HG02678 (cell line): ENCODE measurements at regions not wholly inside any gene's neighbourhood (a gene's known extent, or its start where the extent isn't known, plus 50 kb on each side); places are given as distances from the start of the nearest gene placed in this dataset.
"Not testable (repeated sequence)": the region's sequence is repeated elsewhere in the genome, so short reads cannot be mapped to it uniquely, and the experiment has no call there.

ENCODE experiments used
- ATAC-seq: cut with Tn5 transposase; IDR thresholded peaks from one replicate; pipeline ENCODE4 v1.9.1; 2021; ENCODE audit warnings: mild to moderate bottlenecking, moderate library complexity; ENCODE audit not compliant: unreplicated experiment

DNA sequence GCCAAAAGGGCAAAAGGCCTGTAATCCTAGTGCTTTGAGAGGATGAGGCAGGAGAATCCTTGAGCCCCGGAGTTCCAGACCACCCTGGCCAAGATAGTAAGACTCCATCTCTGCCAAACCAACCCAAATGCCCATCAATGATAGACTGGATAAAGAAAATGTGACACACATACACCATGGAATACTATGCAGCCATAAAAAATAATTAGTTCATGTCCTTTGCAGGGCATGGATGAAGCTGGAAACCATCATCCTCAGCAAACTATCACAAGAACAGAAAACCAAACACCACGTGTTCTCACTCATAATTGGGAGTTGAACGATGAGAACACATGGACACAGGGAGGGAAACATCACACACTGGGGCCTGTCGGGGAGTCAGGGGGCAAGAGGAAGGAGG, 161.9 kb downstream of the C16orf95 start:
- not testable (repeated sequence) for ATAC-seq

GRCh38 chr16:87156195-87156594, 161.0 kb downstream of the C16orf95 start:
- ATAC-seq: no peak

- ATAC-seq: no peak
Measured at GRCh38 chr16:87160234-87160636, 157.0 kb downstream of the C16orf95 start.

DNA sequence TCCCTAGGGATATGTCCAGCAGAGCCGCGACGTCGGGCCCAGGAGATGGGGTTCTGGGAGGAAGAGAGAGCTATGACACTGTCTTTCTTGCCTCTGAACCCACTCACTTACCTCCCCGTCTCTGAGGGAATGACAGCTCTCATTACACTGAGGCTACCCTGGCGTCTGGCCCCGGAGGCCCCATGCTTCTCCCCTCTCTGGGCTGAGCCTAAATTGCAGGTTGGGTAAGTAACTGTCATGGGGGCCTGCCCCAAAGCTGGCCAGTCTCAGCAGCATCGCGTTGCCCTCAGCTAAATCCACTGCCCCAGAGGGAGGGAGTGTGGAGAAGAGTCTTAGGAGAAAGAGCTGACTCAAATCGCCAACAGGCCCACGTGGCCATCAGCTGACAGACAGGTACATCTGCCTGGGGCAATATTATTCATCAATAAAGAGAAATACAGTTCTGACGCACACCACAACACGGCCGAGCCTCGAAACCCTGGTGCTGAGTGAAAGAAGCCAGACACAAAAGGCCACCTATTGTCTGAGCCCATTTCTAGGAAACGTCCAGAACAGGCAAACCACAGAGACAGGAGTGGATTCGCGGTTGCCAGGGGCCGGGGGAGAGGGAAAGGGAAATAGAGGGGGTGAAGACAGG, 156.4 kb downstream of the C16orf95 start:
- ATAC-seq: no peak

DNA sequence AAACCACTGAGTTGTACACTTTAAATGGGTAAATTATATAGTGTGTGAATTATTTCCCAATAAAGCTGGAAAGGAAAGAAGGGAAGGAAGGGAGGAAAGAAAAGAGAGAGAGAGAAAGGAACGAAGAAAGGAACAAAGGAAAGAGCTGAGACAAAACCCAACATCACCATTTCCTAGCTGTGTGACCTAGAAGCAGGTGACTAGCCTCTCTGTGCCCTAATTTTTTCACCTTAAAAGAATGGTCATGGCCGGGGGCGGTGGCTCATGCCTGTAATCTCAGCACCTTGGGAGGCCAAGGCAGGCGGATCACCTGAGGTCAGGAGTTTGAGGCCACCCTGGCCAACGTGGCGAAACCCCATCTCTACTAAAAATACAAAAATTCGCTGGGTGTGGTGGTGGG, 155.8 kb downstream of the C16orf95 start:
- not testable (repeated sequence) for ATAC-seq

DNA sequence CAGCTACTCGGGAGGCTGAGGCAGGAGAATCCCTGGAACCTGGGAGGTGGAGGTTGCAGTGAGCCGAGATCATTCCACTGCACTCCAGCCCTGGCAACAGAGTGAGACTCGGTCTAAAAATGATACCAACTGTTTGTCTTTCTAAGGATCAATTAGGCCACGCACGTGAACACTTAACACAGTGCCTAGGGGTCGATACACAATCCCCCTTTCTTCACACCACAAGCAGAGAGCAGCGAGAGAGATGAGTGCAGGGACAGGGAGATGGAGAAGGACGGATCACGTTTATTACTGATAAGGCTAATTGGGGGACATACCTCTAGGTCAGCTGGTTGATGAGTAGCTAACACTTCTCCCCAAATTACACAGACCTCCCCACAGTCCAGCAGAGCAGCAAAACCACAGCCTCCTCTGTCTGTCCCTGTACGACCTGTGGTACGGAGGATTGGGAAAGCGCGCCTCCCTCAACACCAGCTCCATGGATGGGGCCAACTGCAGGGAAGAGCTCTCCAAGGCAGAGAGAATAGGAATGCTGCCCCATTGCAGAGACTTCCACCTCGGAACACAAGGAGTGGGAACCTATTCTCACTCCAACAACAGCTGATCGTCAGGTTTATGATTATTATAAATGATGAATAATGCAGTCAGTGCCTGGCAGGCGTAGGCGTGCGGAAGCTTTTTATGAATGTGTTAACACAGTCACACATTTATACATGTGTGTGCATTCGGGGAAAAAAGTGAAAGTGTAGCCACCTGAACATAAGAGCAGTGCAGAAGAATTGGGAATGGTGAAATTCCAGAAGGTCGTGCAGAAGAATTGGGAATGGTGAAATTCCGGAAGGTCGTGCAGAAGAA, 155.1 kb downstream of the C16orf95 start:
- ATAC-seq: no peak

- not testable (repeated sequence) for ATAC-seq
Measured at GRCh38 chr16:87162799-87163198, 154.4 kb downstream of the C16orf95 start.

- no peak for ATAC-seq
Measured at GRCh38 chr16:87163637-87164036, 153.6 kb downstream of the C16orf95 start.

DNA sequence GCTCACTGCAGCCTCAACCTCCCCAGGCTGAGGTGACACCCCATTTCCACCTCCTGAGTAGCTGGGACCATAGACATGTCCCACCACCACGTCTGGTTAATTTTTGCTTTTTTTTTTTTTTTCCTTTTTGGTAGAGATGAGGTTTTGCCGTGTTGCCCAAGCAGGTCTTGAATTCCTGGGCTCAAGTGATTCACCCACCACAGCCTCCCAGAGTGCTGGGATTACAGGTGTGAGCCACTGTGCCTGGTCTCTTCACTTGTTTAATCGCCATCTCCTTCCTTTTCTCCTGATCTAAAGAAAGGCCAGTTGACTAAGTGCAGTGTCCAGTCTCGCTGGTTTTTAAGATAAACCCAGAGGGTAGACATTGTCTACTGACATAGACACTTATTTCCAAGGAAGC, 152.0 kb downstream of the C16orf95 start:
- no peak for ATAC-seq

GRCh38 chr16:87165885-87166284, 151.3 kb downstream of the C16orf95 start:
- no peak for ATAC-seq

DNA sequence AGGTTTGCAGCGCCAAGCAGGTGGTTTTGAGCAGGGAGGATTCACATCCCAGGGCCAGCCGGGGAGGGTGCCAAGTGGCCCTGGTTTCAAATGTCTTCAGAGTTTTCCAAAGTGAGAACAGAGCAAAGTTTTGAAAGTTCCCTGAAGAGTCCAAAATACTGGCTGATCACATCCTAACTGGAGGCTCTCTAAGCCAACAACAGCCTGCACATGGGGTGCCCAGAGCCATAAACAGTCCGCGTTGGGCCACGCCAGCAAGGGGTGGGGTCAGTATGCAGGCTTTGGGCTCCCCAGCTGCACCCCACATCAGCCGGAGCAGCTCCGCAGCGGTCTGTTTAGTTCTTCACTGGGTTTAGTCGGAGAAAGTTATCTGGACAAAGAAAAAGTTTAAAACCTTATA, 150.9 kb downstream of the C16orf95 start:
- no peak for ATAC-seq

DNA sequence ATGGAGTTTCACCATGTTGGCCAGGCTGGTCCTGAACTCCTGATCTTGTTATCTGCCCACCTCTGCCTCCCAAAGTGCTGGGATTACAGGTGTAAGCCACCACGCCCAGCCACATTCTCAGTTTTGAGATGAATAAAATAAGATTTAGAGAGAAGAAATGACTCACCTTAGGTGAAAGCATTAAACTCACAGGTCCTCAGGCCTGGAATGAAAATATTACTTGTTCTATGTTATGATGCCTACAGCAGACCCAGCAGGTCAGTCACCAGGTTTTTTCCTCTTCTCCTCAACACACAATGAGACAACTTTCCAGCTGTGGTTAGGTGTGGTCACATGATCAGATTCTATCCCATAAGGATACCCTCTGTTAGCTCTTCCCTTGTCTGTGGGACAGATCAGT, 150.3 kb downstream of the C16orf95 start:
- no peak for ATAC-seq

DNA sequence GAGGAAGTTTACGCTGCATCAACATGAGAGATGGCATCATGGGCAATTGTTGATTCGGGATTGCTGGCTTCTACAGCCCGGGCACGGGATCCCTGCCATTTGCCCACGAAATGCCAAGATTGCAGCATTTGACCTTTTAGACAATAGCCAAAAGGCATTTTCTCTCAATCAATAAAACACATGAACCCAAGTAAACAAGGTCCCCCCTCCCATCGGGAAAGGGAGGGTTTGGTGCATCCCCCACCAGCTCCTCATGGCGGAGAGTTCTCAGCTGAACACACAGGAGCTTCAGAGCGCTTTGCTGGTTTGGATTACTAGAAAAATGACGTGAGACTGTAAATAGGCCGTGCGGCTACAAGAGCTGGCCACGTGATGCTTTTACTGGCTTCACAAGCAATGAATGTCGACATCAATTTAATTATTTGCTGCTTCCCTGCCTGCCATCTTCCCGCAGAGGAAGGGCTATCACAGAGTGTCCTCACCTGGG, 147.6 kb downstream of the C16orf95 start:
- ATAC-seq: no peak

GRCh38 chr16:87170310-87170709, 146.9 kb downstream of the C16orf95 start:
- no peak for ATAC-seq

- no peak for ATAC-seq
Measured at GRCh38 chr16:87171723-87172122, 145.5 kb downstream of the C16orf95 start.

DNA sequence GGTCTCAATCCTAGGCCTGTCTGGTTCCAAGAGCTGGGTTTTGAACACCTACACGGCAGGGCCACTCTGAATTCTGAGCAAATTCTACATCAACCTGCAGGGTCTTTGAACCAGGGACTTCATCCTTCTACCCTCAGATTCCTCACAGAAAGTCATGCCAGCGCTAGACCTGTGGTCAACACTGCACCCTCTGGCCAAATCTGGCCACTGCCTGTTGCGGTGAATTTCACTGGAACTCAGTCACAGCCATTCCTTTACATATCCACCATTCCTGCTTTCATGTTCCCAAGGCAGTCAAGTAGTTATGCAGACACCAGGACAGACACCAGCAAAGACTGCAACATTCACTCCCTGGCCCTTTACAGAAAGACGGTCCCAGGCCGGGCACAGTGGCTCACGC, 144.6 kb downstream of the C16orf95 start:
- no peak for ATAC-seq

GRCh38 chr16:87173294-87173893, 143.8 kb downstream of the C16orf95 start:
- ATAC-seq: no peak

DNA sequence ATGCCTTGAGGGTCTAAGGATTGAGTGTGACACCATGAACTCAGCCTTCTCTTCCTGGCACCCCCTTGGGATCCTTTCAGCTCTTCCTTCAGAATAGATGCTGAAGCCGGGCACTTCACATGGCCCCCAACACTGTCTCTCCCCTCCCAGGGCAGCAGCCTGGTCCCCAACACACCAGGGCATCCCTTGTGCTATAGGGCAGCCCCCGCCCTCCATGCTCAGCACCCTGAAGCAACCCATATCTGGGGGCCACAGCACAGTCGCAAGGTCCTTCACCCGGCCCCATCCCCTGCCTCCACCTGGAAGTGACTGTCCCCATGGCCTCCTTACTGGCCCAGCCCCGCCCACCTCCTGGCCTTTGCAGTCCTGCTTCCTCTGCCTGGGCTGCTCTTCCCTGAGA, 143.1 kb downstream of the C16orf95 start:
- ATAC-seq: no peak

GRCh38 chr16:87176735-87177134, 140.5 kb downstream of the C16orf95 start:
- no peak for ATAC-seq

GRCh38 chr16:87177673-87178072, 139.5 kb downstream of the C16orf95 start:
- ATAC-seq: no peak

DNA sequence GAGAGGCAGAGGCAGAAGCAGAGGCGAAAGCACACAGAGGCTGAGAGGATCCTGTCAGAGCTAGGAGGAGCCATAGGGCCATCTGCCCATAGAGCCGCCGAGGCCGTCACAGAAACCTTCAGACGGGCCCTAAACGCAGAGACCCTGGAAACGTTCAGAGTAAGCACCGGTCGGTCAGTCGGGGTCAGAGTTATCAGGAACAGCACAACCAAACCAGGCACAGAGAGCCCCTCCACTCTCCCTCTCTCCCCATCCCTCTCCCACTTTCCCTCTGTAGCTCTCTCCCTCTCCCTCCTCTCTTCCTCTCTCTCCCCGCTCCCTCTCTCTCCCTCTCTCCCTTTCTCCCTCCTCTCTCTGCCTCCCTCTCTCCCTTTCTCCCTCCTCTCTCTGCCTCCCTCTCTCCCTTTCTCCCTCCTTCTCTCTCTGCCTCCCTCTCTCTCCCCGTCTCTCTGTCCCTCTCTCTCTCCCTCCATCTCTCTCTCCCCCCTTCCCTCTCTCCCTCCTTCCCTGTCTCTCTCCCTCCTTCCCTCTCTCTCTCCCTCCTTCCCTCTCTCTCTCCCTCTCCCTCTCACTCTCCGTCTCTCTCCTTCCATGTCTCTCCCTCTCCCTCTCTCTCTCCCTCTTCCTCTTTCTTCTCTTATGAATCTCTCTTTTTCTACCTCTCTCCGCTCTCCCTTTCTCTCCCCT, 138.9 kb downstream of the C16orf95 start:
- no peak for ATAC-seq
